Stimulated activated naive B cell treated with anti-CD40 and anti-IgM and Interleukin-4, amounts not matched to agents 10 μg/mL and 1 μg/mL and 100 μg/mL, for 72 hours (primary cell): ENCODE measurements at regions not wholly inside any gene's neighbourhood (a gene's known extent, or its start where the extent isn't known, plus 50 kb on each side); places are given as distances from the start of the nearest gene placed in this dataset.

Experiments used
- ATAC-seq, 2 donors: fragments of 150-1000 bp; cut with Tn5 transposase; replicated peaks; 2 replicates each; pipeline ENCODE4 v1.10.0; 2021; ENCODE audit warnings: moderate library complexity in 1 of 2
- DNase-seq: peaks from one replicate; pipeline ENCODE4 v3.0.0; 2021
- H3K27ac Mint-ChIP-seq: one replicate; pipeline ENCODE4 v1.8.0; 2022; ENCODE audit warnings: mild to moderate bottlenecking, mixed read lengths
- H3K27me3 Mint-ChIP-seq, 2 donors: one replicate each; pipeline ENCODE4 v1.8.0; 2022; ENCODE audit warnings: mixed read lengths in 2 of 2
- H3K36me3 Mint-ChIP-seq, 2 donors: one replicate each; pipeline ENCODE4 v1.8.0; 2022; ENCODE audit warnings: mixed read lengths in 2 of 2, mild to moderate bottlenecking in 1 of 2
- H3K4me1 Mint-ChIP-seq, 2 donors: one replicate each; pipeline ENCODE4 v1.8.0; 2022; ENCODE audit warnings: mixed read lengths in 2 of 2, mild to moderate bottlenecking in 1 of 2
- H3K4me3 Mint-ChIP-seq, 2 donors: one replicate each; pipeline ENCODE4 v1.8.0; 2022; ENCODE audit warnings: mild to moderate bottlenecking in 2 of 2, mixed read lengths in 2 of 2, moderate library complexity in 1 of 2
- H3K9me3 Mint-ChIP-seq, 2 donors: one replicate each; pipeline ENCODE4 v1.8.0; 2022; ENCODE audit warnings: mixed read lengths in 2 of 2, mild to moderate bottlenecking in 1 of 2

DNA sequence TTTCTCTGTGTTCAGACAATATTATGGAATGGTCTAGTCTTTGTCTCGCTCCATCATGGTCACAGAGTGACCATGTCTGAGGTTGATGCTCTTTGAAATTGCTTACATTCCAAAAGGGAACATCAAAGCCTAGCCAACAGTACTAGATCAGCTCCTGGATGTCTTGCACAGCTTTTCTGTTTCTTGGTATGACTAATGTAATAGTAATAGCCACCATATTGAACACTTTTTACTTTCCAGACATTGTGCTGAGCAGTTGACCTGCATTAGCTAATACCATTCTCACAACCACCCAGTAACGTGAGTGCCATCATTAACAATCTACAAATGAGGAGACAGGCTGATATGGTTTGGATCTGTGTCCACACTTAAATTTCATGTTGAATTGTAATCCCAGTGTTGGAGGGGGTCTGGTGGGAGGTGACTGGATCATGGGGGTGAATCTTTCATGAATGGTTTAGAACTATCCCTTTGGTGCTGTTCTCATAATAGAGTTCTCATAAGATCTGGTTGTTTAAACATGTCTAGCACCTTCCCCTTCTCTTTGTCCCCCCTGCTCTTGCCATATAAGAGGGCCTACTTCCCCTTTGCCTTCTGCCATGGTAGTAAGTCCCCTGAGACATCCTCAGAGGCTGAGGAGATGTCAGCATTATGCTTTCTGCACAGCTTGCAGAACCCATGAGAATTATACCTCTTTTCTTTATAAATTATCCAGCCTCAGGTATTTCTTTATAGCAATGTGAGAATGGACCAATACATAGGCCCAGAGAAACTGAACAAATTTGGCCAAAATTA lies 577.5 kb upstream of the CLINT1 start:
- Mint-ChIP-seq H3K9me3 (peaks cover 0 to 6% of the 10 kb centered on the region in 2 donors), H3K36me3 (no peaks in the 10 kb centered on the region), H3K4me3 (no peak overlapping the region), H3K27me3 (no peaks in the 10 kb centered on the region), H3K4me1 (peaks cover 43 to 65% of the 10 kb centered on the region in 2 donors), H3K27ac (peak overlapping the region; percentile 11)
- DNase-seq (peak; percentile 21), ATAC-seq (peak; percentile 93)

DNA sequence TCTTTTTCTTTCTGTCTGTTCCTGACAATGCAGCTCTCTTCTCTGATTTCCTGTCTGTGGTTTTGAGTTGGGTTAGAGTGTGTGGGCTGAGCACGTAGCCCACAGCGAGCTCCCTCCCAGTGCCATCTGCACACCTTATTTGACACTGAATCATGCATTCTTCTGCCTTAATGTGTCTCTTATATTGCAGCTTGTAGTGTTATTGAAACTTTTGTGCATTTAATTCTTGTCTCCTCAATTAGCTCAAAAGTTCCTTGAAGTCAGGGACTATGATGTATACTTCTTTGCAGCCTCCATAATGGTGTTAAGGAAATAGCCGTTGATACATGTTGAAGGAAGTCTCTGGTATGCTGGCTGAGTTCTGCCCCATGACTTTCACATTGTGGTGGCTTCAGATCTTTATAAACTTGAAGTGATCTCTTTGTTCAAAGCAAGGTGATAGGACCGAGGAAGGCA lies 576.2 kb upstream of the CLINT1 start:
- peak overlapping the region; percentile 10 to 20 for H3K4me3 Mint-ChIP-seq
- peaks cover 0 to 6% of the 10 kb centered on the region in 2 donors for H3K9me3 Mint-ChIP-seq
- H3K4me1 Mint-ChIP-seq: peaks cover 39 to 58% of the 10 kb centered on the region in 2 donors

DNA sequence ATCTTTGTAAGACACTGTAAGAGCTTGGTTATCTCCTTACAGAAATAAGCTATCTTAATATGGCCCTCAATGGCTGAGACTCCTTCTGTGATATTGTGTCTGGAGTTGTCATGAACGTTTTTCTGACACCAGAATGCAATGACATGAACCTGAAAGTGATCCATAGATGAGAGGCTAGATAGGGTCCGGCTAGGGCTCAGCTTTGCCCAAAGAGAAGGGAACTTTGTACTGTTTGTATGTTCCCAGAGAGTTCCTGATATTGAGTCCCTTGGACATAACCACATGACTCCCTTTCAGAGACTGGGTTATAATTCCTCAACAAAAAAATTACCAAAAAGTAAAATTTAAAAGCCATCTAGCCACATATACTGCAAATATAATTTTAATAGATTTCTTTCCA lies 575.8 kb upstream of the CLINT1 start:
- Mint-ChIP-seq H3K36me3 (no peaks in the 10 kb centered on the region), H3K27me3 (no peaks in the 10 kb centered on the region), H3K4me1 (peaks cover 43 to 62% of the 10 kb centered on the region in 2 donors), H3K4me3 (no peak overlapping the region), H3K27ac (no peak overlapping the region), H3K9me3 (peaks cover 3 to 9% of the 10 kb centered on the region in 2 donors)
- ATAC-seq: no peak
- no peak for DNase-seq

More for the DNA sequence above, 576.2 kb upstream of the CLINT1 start:
- no peaks in the 10 kb centered on the region for H3K36me3 Mint-ChIP-seq
- no peaks in the 10 kb centered on the region for H3K27me3 Mint-ChIP-seq
- H3K27ac Mint-ChIP-seq: no peak overlapping the region
- no peak for DNase-seq
- peak; percentile 74 to 79 for ATAC-seq

DNA sequence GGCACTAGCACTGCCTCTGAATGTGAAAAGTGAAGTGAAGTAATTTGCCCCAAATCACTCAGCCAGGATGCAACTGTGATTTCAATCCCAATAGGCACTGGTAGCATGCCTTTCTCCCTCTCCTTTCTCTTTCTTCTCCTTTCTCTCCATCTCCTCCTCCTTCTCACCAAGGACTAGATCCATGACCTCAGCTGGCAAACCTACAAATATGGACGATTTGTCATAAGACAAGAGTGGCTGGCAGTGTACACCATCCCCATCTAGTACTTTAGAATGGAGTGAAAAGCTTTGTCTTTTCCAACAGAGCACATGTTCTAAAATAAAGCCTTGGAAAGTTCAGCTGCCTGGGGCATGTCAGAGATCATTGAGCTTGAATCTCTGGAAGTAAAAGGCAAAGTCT lies 574.7 kb upstream of the CLINT1 start:
- Mint-ChIP-seq H3K27me3 (no peaks in the 10 kb centered on the region), H3K4me1 (peaks cover 46 to 67% of the 10 kb centered on the region in 2 donors), H3K9me3 (peaks cover 5 to 7% of the 10 kb centered on the region in 2 donors), H3K36me3 (peaks cover 0 to 3% of the 10 kb centered on the region in 2 donors), H3K27ac (no peak overlapping the region), H3K4me3 (no peak overlapping the region)
- DNase-seq (no peak), ATAC-seq (no peak)

DNA sequence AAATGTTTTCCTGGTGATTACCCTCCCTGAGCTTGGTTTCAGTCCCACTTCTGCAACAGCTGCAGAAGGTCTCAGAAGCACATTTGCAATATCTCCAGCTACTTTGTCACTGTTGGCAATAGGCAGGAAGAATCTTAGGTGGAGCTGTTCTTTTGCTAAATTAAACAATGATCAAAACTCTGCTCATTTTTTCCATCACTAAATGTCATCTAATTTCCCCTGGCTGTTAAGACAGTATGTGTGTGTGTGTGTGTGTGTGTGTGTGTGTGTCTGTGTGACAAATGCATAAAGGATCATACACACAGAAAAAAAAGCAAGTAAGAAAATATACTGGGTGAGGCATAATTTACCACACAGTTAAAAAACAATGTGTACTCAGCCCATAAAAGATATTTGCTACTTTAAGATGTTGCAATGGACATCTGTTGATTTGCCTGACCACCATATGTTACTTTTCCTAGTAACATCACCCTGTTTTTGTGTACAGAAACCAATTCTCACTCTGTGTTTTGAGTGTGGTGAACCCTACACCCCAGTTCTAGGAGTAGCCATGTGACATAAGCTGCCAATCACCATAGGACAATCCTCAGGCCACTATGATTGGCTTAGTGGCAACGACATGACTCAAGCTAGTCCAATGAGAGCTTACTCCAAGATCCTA lies 572.6 kb upstream of the CLINT1 start:
- H3K27me3 Mint-ChIP-seq: no peaks in the 10 kb centered on the region
- peaks cover 5 to 7% of the 10 kb centered on the region in 2 donors for H3K9me3 Mint-ChIP-seq
- ATAC-seq (peak; percentile 39 to 57), DNase-seq (peak; percentile 16)
- peak overlapping the region; percentile 56 for H3K27ac Mint-ChIP-seq
- peaks cover 39 to 52% of the 10 kb centered on the region in 2 donors for H3K4me1 Mint-ChIP-seq
- peaks cover 0 to 3% of the 10 kb centered on the region in 2 donors for H3K36me3 Mint-ChIP-seq
- H3K4me3 Mint-ChIP-seq: no peak overlapping the region

DNA sequence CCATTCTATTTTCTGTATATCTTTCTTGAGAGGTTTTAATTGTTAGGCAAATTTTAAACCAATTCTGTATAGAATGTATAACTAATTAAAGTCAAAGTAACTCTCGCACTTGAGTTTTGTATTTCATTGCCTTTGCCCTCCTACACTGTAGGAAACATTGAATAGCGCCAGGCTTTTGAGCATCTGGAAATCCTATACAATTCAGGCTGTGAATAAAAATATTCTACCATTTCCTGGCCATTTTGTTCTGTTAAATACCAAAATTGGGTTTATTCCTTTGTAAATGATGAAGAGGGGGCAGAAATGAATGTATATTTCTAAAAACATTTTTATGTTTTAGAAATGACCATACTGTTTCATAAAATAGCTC lies 571.8 kb upstream of the CLINT1 start:
- H3K9me3 Mint-ChIP-seq: peaks cover 4 to 7% of the 10 kb centered on the region in 2 donors
- DNase-seq (no peak), ATAC-seq (no peak)
- peaks cover 32 to 45% of the 10 kb centered on the region in 2 donors for H3K4me1 Mint-ChIP-seq
- H3K27ac Mint-ChIP-seq: no peak overlapping the region
- peaks cover 0 to 3% of the 10 kb centered on the region in 2 donors for H3K36me3 Mint-ChIP-seq
- no peaks in the 10 kb centered on the region for H3K27me3 Mint-ChIP-seq
- H3K4me3 Mint-ChIP-seq: no peak overlapping the region

DNA sequence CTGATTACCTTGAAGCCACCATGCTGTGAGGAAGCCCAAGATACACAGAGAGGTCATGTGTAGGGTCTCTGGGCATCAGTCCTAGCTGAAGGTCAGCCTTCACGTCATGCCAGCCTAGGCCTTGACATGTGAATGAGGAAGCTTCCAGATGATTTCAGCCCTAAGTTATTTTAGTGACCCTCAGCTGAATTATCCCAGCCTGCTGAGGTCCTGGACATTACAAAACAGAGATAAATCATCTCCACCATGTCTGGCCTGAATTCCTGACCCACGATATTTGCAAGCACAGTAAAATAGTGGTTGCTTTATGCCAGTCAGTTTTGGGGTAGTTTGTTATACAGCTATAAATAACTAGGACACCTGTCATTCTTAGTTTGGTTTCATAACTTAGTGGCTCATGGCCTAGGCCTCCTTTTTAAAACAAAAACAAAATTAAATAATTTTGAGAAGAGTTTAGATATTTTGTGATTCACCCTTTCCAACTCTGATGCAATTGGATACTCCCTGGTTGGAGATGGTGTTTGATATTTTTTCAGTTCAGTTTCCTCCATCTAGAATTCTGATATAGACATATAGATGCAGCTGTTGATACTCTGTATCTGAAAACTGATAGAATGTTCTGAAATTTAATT lies 571.3 kb upstream of the CLINT1 start:
- DNase-seq (no peak), ATAC-seq (no peak)
- no peak overlapping the region for H3K4me3 Mint-ChIP-seq
- peaks cover 0 to 3% of the 10 kb centered on the region in 2 donors for H3K36me3 Mint-ChIP-seq
- peaks cover 28 to 40% of the 10 kb centered on the region in 2 donors for H3K4me1 Mint-ChIP-seq
- H3K9me3 Mint-ChIP-seq: peaks cover 3 to 7% of the 10 kb centered on the region in 2 donors
- H3K27ac Mint-ChIP-seq: no peak overlapping the region
- no peaks in the 10 kb centered on the region for H3K27me3 Mint-ChIP-seq

DNA sequence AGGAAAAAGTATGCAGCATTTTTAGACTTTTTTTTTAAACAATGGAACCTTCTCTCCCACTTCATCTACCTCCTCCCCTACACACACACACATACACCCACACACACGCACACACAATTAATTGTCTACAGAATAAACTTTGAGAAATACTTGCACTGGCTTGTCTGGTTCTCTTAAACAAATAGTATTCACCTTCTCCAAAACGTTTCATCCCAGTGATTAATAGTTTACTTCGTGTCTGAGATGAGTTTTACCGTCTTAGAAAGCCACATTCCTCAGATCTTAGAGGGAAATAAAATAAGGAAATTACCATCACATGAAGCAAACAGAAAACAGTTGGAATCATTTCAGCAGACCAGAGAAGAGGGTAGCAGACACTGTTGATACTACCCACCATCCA lies 570.6 kb upstream of the CLINT1 start:
- Mint-ChIP-seq H3K27me3 (no peaks in the 10 kb centered on the region), H3K4me3 (no peak overlapping the region), H3K4me1 (peaks cover 26 to 35% of the 10 kb centered on the region in 2 donors), H3K27ac (no peak overlapping the region), H3K36me3 (peaks cover 0 to 3% of the 10 kb centered on the region in 2 donors), H3K9me3 (peaks cover 3 to 7% of the 10 kb centered on the region in 2 donors)
- DNase-seq (no peak), ATAC-seq (no peak)

DNA sequence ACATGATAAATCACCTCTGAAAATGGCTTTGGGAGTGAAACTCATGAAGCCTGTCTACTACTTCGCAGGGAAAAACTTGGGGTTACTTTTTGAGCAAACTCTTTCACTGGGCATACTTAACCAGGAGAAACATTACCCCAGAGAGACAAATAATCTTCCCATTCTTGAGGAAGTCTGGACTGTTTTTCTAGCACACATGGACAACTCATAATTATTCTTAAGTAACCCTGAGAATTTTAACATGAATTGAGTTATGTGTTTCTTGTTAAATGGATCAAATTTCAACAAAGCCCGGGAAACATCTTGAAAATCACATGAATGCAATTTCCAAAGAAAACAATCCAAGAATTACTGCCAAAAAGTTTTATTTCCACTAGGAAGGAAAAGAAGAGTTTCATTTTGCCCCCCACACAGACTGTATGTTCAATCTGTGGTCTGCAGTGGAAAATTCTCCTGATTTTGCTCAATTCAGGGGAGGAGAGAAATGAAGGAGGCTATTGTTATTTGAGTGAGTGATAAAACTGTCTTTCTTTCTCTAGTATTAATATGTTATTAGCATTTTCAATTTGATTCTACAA lies 564.8 kb upstream of the CLINT1 start:
- Mint-ChIP-seq H3K27me3 (no peaks in the 10 kb centered on the region), H3K4me3 (no peak overlapping the region), H3K36me3 (no peaks in the 10 kb centered on the region), H3K9me3 (no peaks in the 10 kb centered on the region), H3K4me1 (peaks cover 16 to 36% of the 10 kb centered on the region in 2 donors), H3K27ac (no peak overlapping the region)
- DNase-seq: no peak
- no peak for ATAC-seq

DNA sequence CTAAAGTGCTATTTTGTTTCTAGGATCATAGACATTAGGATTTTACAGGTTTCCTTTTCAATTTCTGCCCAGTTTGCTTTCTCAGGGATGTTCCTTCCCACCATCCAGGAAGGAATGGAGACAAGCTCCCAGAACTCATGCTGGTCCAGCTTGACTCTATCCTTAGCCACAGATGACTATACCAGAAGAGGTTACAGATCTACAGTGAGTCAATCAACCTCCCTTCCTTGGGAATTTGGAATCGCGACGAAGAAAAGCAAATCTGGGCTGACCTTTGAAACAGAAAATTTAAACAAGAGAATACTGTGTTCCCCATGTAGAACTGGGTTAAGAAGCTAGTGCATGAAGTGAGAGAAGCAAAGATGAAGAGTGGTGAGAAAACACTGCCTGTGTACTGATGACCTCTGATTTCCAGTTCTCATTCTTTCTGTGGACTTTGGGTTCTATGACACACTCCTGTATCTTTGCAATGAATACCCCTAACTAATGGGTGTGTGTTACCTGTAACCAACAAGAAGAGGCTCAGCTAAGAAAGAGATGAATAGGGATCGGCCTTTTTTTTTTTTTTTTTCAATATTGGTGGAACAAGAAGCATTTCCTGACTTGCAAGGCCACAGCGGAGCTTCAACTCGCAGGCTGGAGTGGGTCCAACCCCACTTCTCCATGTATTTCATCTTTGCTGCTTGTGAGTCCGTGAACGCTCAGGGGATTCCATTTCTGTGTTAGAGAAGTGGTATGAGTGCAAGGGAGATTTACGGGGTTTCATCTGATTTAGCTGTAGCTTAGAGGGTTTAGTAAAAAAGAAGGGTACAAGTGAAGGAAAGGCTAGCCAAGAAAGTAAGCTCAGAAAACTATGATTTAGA lies 563.9 kb upstream of the CLINT1 start:
- Mint-ChIP-seq H3K4me3 (no peak overlapping the region), H3K4me1 (peaks cover 17 to 36% of the 10 kb centered on the region in 2 donors), H3K27me3 (no peaks in the 10 kb centered on the region), H3K27ac (no peak overlapping the region), H3K9me3 (no peaks in the 10 kb centered on the region), H3K36me3 (no peaks in the 10 kb centered on the region)
- no peak for ATAC-seq
- no peak for DNase-seq

DNA sequence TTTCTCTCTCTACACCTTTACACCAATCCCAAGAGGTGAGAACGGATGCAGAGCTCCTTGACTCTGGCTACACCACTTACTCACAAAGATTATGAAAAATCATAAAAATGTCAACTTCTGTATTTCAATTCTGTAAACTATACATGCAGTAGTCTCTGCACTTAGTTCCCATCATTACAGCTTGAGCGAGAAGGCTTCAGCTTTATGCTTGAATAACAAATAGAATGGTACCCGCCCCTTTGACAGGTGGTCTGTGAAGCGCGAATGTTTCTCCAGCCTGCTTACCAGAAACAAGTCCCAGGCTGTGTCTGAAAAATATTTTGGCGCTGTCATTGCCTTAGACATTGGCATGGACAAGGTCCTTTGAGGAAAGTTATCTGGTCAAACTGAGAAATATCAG lies 562.4 kb upstream of the CLINT1 start:
- no peak overlapping the region for H3K4me3 Mint-ChIP-seq
- H3K27me3 Mint-ChIP-seq: no peaks in the 10 kb centered on the region
- peaks cover 17 to 36% of the 10 kb centered on the region in 2 donors for H3K4me1 Mint-ChIP-seq
- ATAC-seq: peak; percentile 84 to 95
- DNase-seq: no peak
- H3K36me3 Mint-ChIP-seq: no peaks in the 10 kb centered on the region
- H3K27ac Mint-ChIP-seq: no peak overlapping the region
- H3K9me3 Mint-ChIP-seq: no peaks in the 10 kb centered on the region

DNA sequence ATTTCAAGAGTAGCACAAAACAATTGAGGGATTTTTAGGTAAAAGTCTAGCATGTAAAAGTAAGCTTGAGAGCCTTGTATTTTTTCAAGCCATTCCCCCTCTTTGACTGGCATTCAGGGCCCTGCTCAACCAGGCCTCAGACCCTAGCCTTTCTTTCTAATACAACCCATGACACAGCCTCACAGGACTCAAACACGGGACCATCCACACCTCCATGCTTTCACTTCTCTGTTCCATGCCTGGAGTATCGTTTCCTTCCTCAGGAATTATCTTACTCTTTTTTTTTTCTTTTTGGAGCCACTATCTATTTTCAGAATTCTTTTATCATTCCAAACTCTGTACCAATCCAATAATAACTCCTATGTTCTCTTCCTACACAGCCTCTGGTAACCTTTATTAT lies 560.2 kb upstream of the CLINT1 start:
- H3K9me3 Mint-ChIP-seq: no peaks in the 10 kb centered on the region
- DNase-seq (no peak), ATAC-seq (no peak)
- no peak overlapping the region for H3K27ac Mint-ChIP-seq
- H3K4me3 Mint-ChIP-seq: no peak overlapping the region
- no peaks in the 10 kb centered on the region for H3K36me3 Mint-ChIP-seq
- H3K27me3 Mint-ChIP-seq: no peaks in the 10 kb centered on the region
- peaks cover 13 to 30% of the 10 kb centered on the region in 2 donors for H3K4me1 Mint-ChIP-seq

DNA sequence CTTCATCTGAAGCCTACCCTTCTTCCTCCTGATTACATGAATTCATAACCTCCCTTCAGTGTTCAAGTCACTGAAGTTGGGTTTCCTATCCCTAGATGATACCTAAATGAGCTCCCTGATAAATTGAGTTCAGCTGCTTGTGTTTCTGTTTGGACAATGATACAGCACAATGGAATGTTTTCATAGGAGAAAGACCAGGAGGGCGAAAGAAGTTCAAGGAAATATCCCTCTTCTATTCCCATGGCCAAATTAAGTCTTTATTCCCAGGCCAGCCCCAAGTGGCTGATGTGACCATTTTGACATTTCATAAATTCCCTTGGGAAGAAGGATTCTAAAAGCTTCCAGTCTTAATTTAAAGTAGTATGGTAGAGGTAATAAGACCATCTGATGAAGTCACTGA lies 555.8 kb upstream of the CLINT1 start:
- Mint-ChIP-seq H3K27ac (no peak overlapping the region), H3K27me3 (no peaks in the 10 kb centered on the region), H3K4me1 (peaks cover 5 to 29% of the 10 kb centered on the region in 2 donors), H3K36me3 (no peaks in the 10 kb centered on the region), H3K9me3 (no peaks in the 10 kb centered on the region), H3K4me3 (no peak overlapping the region)
- DNase-seq (no peak), ATAC-seq (no peak)
